Activated CD4-positive, alpha-beta T cell treated with anti-CD3 and anti-CD28 coated beads, Interleukin-2, Interleukin-4, amounts not matched to agents 100 ng/mL and 50 ng/mL, durations not matched to agents 16 hours and 8 hours (primary cell): ENCODE measurements at regions not wholly inside any gene's neighbourhood (a gene's known extent, or its start where the extent isn't known, plus 50 kb on each side); places are given as distances from the start of the nearest gene placed in this dataset.

ENCODE experiments used
- DNase-seq: peaks from one replicate; pipeline ENCODE4 v3.0.0-alpha.2; 2020; ENCODE audit warnings: low spot score

- no peak for DNase-seq
These were observed 386.1 kb upstream of the ZFP64 start for GRCh38 chr20:52577696-52578095.

GRCh38 chr20:52572687-52573086 lies 381.1 kb upstream of the ZFP64 start:
- no peak for DNase-seq

GRCh38 chr20:52569201-52569600 lies 377.6 kb upstream of the ZFP64 start:
- DNase-seq, result no peak

- no peak for DNase-seq
These were observed 374.0 kb upstream of the ZFP64 start for GRCh38 chr20:52565614-52566013.

GRCh38 chr20:52564594-52564993 lies 373.0 kb upstream of the ZFP64 start:
- no peak for DNase-seq

GRCh38 chr20:52552181-52552872 lies 360.7 kb upstream of the ZFP64 start:
- no peak for DNase-seq

GRCh38 chr20:52542131-52542530 lies 350.6 kb upstream of the ZFP64 start:
- DNase-seq, result no peak

- no peak for DNase-seq
These were observed 348.9 kb upstream of the ZFP64 start for GRCh38 chr20:52540509-52540908.

GRCh38 chr20:52539891-52540290 lies 348.3 kb upstream of the ZFP64 start:
- DNase-seq, result no peak

GRCh38 chr20:52536841-52537400 lies 345.3 kb upstream of the ZFP64 start:
- no peak for DNase-seq

GRCh38 chr20:52536040-52536439 lies 344.5 kb upstream of the ZFP64 start:
- DNase-seq, result no peak

- no peak for DNase-seq
These were observed 343.0 kb upstream of the ZFP64 start for GRCh38 chr20:52534616-52535015.

GRCh38 chr20:52533401-52533800 lies 341.8 kb upstream of the ZFP64 start:
- no peak for DNase-seq

GRCh38 chr20:52532674-52533073 lies 341.1 kb upstream of the ZFP64 start:
- no peak for DNase-seq

GRCh38 chr20:52530571-52530970 lies 339.0 kb upstream of the ZFP64 start:
- DNase-seq, result no peak

- no peak for DNase-seq
These were observed 338.2 kb upstream of the ZFP64 start for GRCh38 chr20:52529826-52530225.

GRCh38 chr20:52524861-52525260 lies 333.3 kb upstream of the ZFP64 start:
- no peak for DNase-seq

- DNase-seq, result no peak
These were observed 327.2 kb upstream of the ZFP64 start for GRCh38 chr20:52518735-52519134.

- no peak for DNase-seq
These were observed 324.3 kb upstream of the ZFP64 start for GRCh38 chr20:52515877-52516276.

- no peak for DNase-seq
These were observed 308.6 kb upstream of the ZFP64 start for GRCh38 chr20:52500157-52500556.

- DNase-seq, result no peak
These were observed 306.2 kb upstream of the ZFP64 start for GRCh38 chr20:52497731-52498130.

- DNase-seq, result no peak
These were observed 304.6 kb upstream of the ZFP64 start for GRCh38 chr20:52496191-52496590.

- peak; percentile 12 for DNase-seq
These were observed 302.7 kb upstream of the ZFP64 start for GRCh38 chr20:52494244-52494643.

- DNase-seq, result no peak
These were observed 301.7 kb upstream of the ZFP64 start for GRCh38 chr20:52493171-52493721.
